SK-N-SH (cell line): ENCODE measurements at regions not wholly inside any gene's neighbourhood (a gene's known extent, or its start where the extent isn't known, plus 50 kb on each side); places are given as distances from the start of the nearest gene placed in this dataset.

Experiments
- CTCF ChIA-PET: fragments of 300-600, 350-600 bp; formaldehyde crosslinking; extraction: SDS; loops from one replicate; lab custom pipeline; 2021; lab: Yijun Ruan, JAX
- POLR2A ChIA-PET: fragments of 350-600 bp; sonication (Branson Sonifier 250); formaldehyde crosslinking; extraction: SDS; loops from one replicate; lab custom pipeline; 2020; ENCODE audit warnings: antibody characterized with exemption, inconsistent platforms; lab: Yijun Ruan, JAX
- DNase-seq: peaks from one replicate; pipeline ENCODE4 v3.0.0; 2012
- H2AFZ ChIP-seq: fragments of 200-600 bp; sonication (generic); 2 replicates; pipeline ENCODE4 v1.8.1; 2016; ENCODE audit warnings: antibody characterized with exemption, mild to moderate bottlenecking, low read depth
- H3F3A ChIP-seq: fragments of 200-600 bp; sonication (generic); replicated peaks from 2 replicates; pipeline ENCODE3; 2016; ENCODE audit warnings: antibody characterized with exemption, mild to moderate bottlenecking; ENCODE audit not compliant: insufficient read depth
- H3K27ac ChIP-seq, 2 experiments: fragments of 200-500 bp in 1 of 2; fragments of 200-600 bp in 1 of 2; sonication (Bioruptor generic) in 1 of 2; sonication (generic), shearing (Covaris generic) in 1 of 2; 2 replicates each; pipeline versions ENCODE4 v1.5.1 to v1.6.1; 2014 to 2016; ENCODE audit warnings: low read depth in 2 of 2, inconsistent platforms in 1 of 2, low read length in 1 of 2, mild to moderate bottlenecking in 1 of 2, mixed read lengths in 1 of 2
- H3K27me3 ChIP-seq: fragments of 200-600 bp; sonication (generic), shearing (Covaris generic); 2 replicates; pipeline ENCODE4 v1.6.1; 2016; ENCODE audit warnings: mixed run types; ENCODE audit not compliant: insufficient read depth
- H3K36me3 ChIP-seq, 2 experiments: fragments of 200-500 bp in 1 of 2; fragments of 200-600 bp in 1 of 2; sonication (Bioruptor generic) in 1 of 2; sonication (generic) in 1 of 2; replicated peaks in 1 of 2; 2 replicates each; pipeline versions ENCODE3 to v1.5.1; 2014 to 2016; ENCODE audit warnings: low read length in 1 of 2, mild to moderate bottlenecking in 1 of 2; ENCODE audit not compliant: insufficient read depth in 2 of 2, control insufficient read depth in 1 of 2
- H3K4me1 ChIP-seq, 2 experiments: fragments of 200-500 bp in 1 of 2; fragments of 200-600 bp in 1 of 2; sonication (Bioruptor generic) in 1 of 2; sonication (generic), shearing (Covaris generic) in 1 of 2; 2 replicates each; pipeline versions ENCODE4 v1.5.1 to v1.6.1; 2014 to 2016; ENCODE audit warnings: low read depth in 1 of 2, low read length in 1 of 2, mixed run types in 1 of 2; ENCODE audit not compliant: insufficient read depth in 2 of 2, control insufficient read depth in 1 of 2
- H3K4me2 ChIP-seq: fragments of 200-600 bp; sonication (generic), shearing (Covaris generic); 2 replicates; pipeline ENCODE4 v1.6.1; 2017; ENCODE audit warnings: mixed run types
- H3K4me3 ChIP-seq, 2 experiments: fragments of 200-500 bp in 1 of 2; fragments of 200-600 bp in 1 of 2; sonication (Bioruptor generic) in 1 of 2; sonication (generic), shearing (Covaris generic) in 1 of 2; 2 replicates each; pipeline versions ENCODE4 v1.5.1 to v1.8.1; 2014 to 2016; ENCODE audit warnings: low read depth in 2 of 2, inconsistent platforms in 1 of 2, low read length in 1 of 2, mild to moderate bottlenecking in 1 of 2, mixed read lengths in 1 of 2, moderate library complexity in 1 of 2
- H3K79me2 ChIP-seq: fragments of 200-600 bp; sonication (generic); 2 replicates; pipeline ENCODE4 v1.8.1; 2017; ENCODE audit warnings: mild to moderate bottlenecking; ENCODE audit not compliant: insufficient read depth
- H3K9ac ChIP-seq: fragments of 200-600 bp; sonication (generic); 2 replicates; pipeline ENCODE4 v1.6.1; 2017; ENCODE audit warnings: mixed run types
- H3K9me2 ChIP-seq: fragments of 200-600 bp; sonication (generic); 2 replicates; pipeline ENCODE4 v1.6.1; 2017; ENCODE audit warnings: mixed run types
- H3K9me3 ChIP-seq: fragments of 200-600 bp; sonication (generic); 2 replicates; pipeline ENCODE4 v1.6.1; 2017; ENCODE audit warnings: mixed run types, mild to moderate bottlenecking, moderate library complexity
- H4K20me1 ChIP-seq: fragments of 200-600 bp; sonication (generic); 2 replicates; pipeline ENCODE4 v1.6.1; 2017; ENCODE audit warnings: mild to moderate bottlenecking, mixed run types; ENCODE audit not compliant: insufficient read depth
- ELF1 ChIP-seq: IDR thresholded peaks from 2 replicates; pipeline ENCODE4 v1.4.0; 2012
- EP300 ChIP-seq, 2 experiments: IDR thresholded peaks; 2 replicates each; pipeline versions ENCODE4 v1.4.0 to v1.6.1; 2012; ENCODE audit warnings: borderline replicate concordance in 1 of 2, low read depth in 1 of 2, low read length in 1 of 2
- FOSL2 ChIP-seq: IDR thresholded peaks from 2 replicates; pipeline ENCODE4 v1.4.0; 2012; ENCODE audit warnings: low read depth, mild to moderate bottlenecking, moderate library complexity, borderline replicate concordance
- GATA2 ChIP-seq: sonication (generic); formaldehyde crosslinking; IDR thresholded peaks from 2 replicates; pipeline ENCODE4 v1.5.0; 2020; ENCODE audit warnings: mild to moderate bottlenecking, missing genetic modification reagents
- IRF3 ChIP-seq: fragments of 150-350 bp; IDR thresholded peaks from 2 replicates; pipeline ENCODE4 v1.6.1; 2016; ENCODE audit warnings: mild to moderate bottlenecking, low read depth, low read length
- JUND ChIP-seq: IDR thresholded peaks from 2 replicates; pipeline ENCODE4 v1.4.0; 2012
- MXI1 ChIP-seq: IDR thresholded peaks from 2 replicates; pipeline ENCODE4 v1.6.1; 2012; ENCODE audit warnings: mild to moderate bottlenecking, low read depth, low read length, improper control_type of control experiment
- RFX5 ChIP-seq: IDR thresholded peaks from 2 replicates; pipeline ENCODE4 v1.6.1; 2012; ENCODE audit warnings: mild to moderate bottlenecking, improper control_type of control experiment, low read length
- SIN3A ChIP-seq: IDR thresholded peaks from 2 replicates; pipeline ENCODE4 v1.6.1; 2012; ENCODE audit warnings: low read depth, mild to moderate bottlenecking, low read length, moderate library complexity, borderline replicate concordance
- YY1 ChIP-seq: IDR thresholded peaks from 2 replicates; pipeline ENCODE4 v1.4.0; 2012; ENCODE audit warnings: low read depth, mild to moderate bottlenecking
- ZBTB33 ChIP-seq: IDR thresholded peaks from 2 replicates; pipeline ENCODE4 v1.4.0; 2012; ENCODE audit warnings: low read depth, borderline replicate concordance
- WGBS: methylation state at CpG from one replicate; pipeline ENCODE4 v1.1.6; 2017; ENCODE audit warnings: low lambda C conversion rate; 5-methylcytosine and 5-hydroxymethylcytosine counted together
- TF ChIP-seq, protein P1 (sequence below): fragments of 150-350 bp; IDR thresholded peaks from 2 replicates; pipeline ENCODE4 v1.6.1; 2017; ENCODE audit warnings: antibody characterized with exemption, low read length, low read depth, borderline replicate concordance

DNA sequence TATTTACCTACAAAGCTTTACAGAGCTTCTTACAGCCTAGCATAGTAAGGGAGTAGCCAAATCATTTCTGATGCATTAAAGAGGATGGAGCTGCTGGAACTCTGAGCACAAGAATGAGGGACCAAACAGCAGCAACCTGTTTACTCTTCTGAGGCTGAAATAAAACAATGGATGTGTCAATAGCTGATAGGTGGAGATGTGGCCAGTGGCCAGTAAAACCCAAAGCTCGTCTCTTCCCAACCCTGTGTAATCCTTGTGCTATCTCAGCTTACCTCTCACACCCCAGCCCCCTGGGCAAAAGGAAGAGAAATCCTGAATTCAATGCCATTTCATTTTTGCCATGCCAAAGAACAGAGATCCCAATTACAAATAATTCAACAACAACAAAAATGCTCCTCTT is 446.7 kb upstream of the SMIM31 start:
- no peaks in the 10 kb centered on the region for H3F3A ChIP-seq
- no peak overlapping the region for H3K4me3 ChIP-seq
- H3K27me3 ChIP-seq, result no peaks in the 10 kb centered on the region
- H3K9ac ChIP-seq, result no peak overlapping the region
- ChIA-PET POLR2A (no interaction called here), CTCF (interaction anchor here (0.8 kb wide), 1 partner anchor 99 kb away, joined by 3 read pairs; no protein-coding TSS in a partner anchor)
- TF ChIP-seq FOSL2 (no peak), SIN3A (no peak), MXI1 (no peak), GATA2 (CRISPR knock-in tag) (no peak), EP300 (IDR thresholded peaks at IDR 0.05; ENCODE audit: borderline replicate concordance in 1 of 2, low read depth in 1 of 2, low read length in 1 of 2) (no peak), ZBTB33 (no peak), ELF1 (no peak)
- TF ChIP-seq, protein P1, sequence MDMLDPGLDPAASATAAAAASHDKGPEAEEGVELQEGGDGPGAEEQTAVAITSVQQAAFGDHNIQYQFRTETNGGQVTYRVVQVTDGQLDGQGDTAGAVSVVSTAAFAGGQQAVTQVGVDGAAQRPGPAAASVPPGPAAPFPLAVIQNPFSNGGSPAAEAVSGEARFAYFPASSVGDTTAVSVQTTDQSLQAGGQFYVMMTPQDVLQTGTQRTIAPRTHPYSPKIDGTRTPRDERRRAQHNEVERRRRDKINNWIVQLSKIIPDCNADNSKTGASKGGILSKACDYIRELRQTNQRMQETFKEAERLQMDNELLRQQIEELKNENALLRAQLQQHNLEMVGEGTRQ, result no peak
- no peaks in the 10 kb centered on the region for H4K20me1 ChIP-seq
- H3K9me3 ChIP-seq, result no peaks in the 10 kb centered on the region
- no peak overlapping the region for H3K4me2 ChIP-seq
- DNase-seq, result no peak
- WGBS, result 0% methylated on average over 1 of the region's 1 CpG
- H3K79me2 ChIP-seq, result no peaks in the 10 kb centered on the region
- H2AFZ ChIP-seq, result no peak overlapping the region
- no peaks in the 10 kb centered on the region for H3K36me3 ChIP-seq
- H3K4me1 ChIP-seq, result no peaks in the 10 kb centered on the region; a peak in 1 of 4 replicates
- no peak overlapping the region for H3K27ac ChIP-seq
- H3K9me2 ChIP-seq, result no peaks in the 10 kb centered on the region

DNA sequence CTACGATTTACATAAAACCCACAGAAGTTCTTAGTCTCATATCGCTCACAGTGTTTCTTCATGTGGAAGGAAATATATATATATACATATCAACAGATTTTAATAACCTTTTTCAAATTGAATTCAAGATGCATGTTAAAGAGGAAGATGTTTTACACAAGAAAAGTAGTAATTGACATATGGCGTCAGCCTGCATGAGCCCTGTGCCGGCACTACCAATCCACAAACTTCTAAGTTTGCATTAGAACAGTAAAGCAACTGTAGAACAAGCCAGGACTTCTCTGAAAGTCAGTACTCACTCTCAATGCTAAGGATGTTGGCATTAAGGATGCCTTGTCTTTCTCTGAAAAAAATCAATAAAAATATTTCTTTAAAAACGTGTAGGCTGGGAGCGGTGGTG is 441.3 kb upstream of the SMIM31 start:
- CTCF ChIA-PET, result no interaction called here
- H3K27ac ChIP-seq, result no peak overlapping the region
- no peaks in the 10 kb centered on the region for H3K79me2 ChIP-seq
- no peaks in the 10 kb centered on the region for H3K9me3 ChIP-seq
- no peaks in the 10 kb centered on the region for H3K27me3 ChIP-seq
- H3K4me2 ChIP-seq, result no peak overlapping the region
- 34% methylated on average over 6 of the region's 6 CpGs for WGBS
- POLR2A ChIA-PET, result no interaction called here
- no peak for TF ChIP-seq YY1
- no peak for TF ChIP-seq IRF3
- TF ChIP-seq RFX5, result no peak
- no peak for TF ChIP-seq JUND
- no peak overlapping the region for H3K9ac ChIP-seq
- H3K4me1 ChIP-seq, result no peaks in the 10 kb centered on the region; a peak in 1 of 4 replicates
- no peaks in the 10 kb centered on the region for H3F3A ChIP-seq
- DNase-seq, result no peak
- H3K4me3 ChIP-seq, result no peak overlapping the region
- no peaks in the 10 kb centered on the region for H4K20me1 ChIP-seq
- no peak overlapping the region for H2AFZ ChIP-seq
- no peaks in the 10 kb centered on the region for H3K36me3 ChIP-seq
- H3K9me2 ChIP-seq, result no peaks in the 10 kb centered on the region
